H1 (cell line): ENCODE measurements at regions not wholly inside any gene's neighbourhood (a gene's known extent, or its start where the extent isn't known, plus 50 kb on each side); places are given as distances from the start of the nearest gene placed in this dataset.

Experiments used
- CTCF ChIA-PET: fragments of 300-600 bp; sonication (Branson Sonifier 250); formaldehyde crosslinking; loops from one replicate; lab custom pipeline; 2021; ENCODE audit not compliant: partially characterized antibody; lab: Charles Lee
- POLR2A ChIA-PET: fragments of 300-600 bp; sonication (Branson Sonifier 250); formaldehyde crosslinking; loops from one replicate; lab custom pipeline; 2021; ENCODE audit warnings: inconsistent platforms; ENCODE audit not compliant: partially characterized antibody; lab: Charles Lee
- DNase-seq, 2 experiments: peaks; one replicate each; pipeline versions ENCODE4 v3.0.0 to v3.0.0-alpha.2; 2010 to 2022; ENCODE audit warnings: low spot score in 2 of 2, low read depth in 1 of 2, mixed read lengths in 1 of 2
- FAIRE-seq: peaks from 2 replicates; lab custom pipeline; 2011; peaks lifted over from hg19 to GRCh38; lab: Jason Lieb, UNC
- H2AFZ ChIP-seq: 2 replicates; pipeline ENCODE4 v1.8.1; 2012; ENCODE audit warnings: low read length, inconsistent platforms
- H2AK5ac ChIP-seq: 2 replicates; pipeline ENCODE4 v1.6.1; 2013; ENCODE audit warnings: low read depth, low read length
- H2BK120ac ChIP-seq: replicated peaks from 2 replicates; pipeline ENCODE3; 2013; ENCODE audit warnings: low read depth, low read length, inconsistent platforms
- H2BK12ac ChIP-seq: 2 replicates; pipeline ENCODE4 v1.6.1; 2013; ENCODE audit warnings: low read depth, low read length
- H2BK15ac ChIP-seq: 2 replicates; pipeline ENCODE4 v1.6.1; 2013; ENCODE audit warnings: low read length
- H2BK20ac ChIP-seq: 2 replicates; pipeline ENCODE4 v1.6.1; 2013; ENCODE audit warnings: low read length
- H2BK5ac ChIP-seq: 2 replicates; pipeline ENCODE4 v1.6.1; 2013; ENCODE audit warnings: low read depth, low read length
- H3K14ac ChIP-seq: 2 replicates; pipeline ENCODE4 v1.6.1; 2013; ENCODE audit warnings: inconsistent platforms; ENCODE audit not compliant: insufficient read length
- H3K18ac ChIP-seq: 2 replicates; pipeline ENCODE4 v1.6.1; 2013; ENCODE audit warnings: low read length; ENCODE audit errors: extremely low read depth
- H3K23ac ChIP-seq: 2 replicates; pipeline ENCODE4 v1.6.1; 2013; ENCODE audit warnings: inconsistent platforms; ENCODE audit not compliant: insufficient read length
- H3K23me2 ChIP-seq: 2 replicates; pipeline ENCODE4 v1.6.1; 2013; ENCODE audit warnings: low read depth, low read length
- H3K27ac ChIP-seq: 2 replicates; pipeline ENCODE4 v1.6.1; 2011; ENCODE audit warnings: low read depth, low read length, inconsistent platforms
- H3K27me3 ChIP-seq, 4 experiments: replicated peaks in 1 of 4; 1 replicate in 1 of 4; 2 replicates in 3 of 4; pipeline versions ENCODE4 v1.6.1 to v1.8.1; 2011 to 2013; ENCODE audit warnings: low read length in 3 of 4, mild to moderate bottlenecking in 3 of 4, inconsistent platforms in 2 of 4, mixed read lengths in 2 of 4, moderate library complexity in 1 of 4; ENCODE audit not compliant: control insufficient read depth in 3 of 4, insufficient read depth in 3 of 4; ENCODE audit errors: extremely low read depth in 1 of 4
- H3K36me3 ChIP-seq, 4 experiments: 2 replicates each; pipeline versions ENCODE4 v1.6.1 to v1.8.1; 2011 to 2013; ENCODE audit warnings: mild to moderate bottlenecking in 4 of 4, low read length in 3 of 4, moderate library complexity in 2 of 4, control low read depth in 1 of 4, inconsistent platforms in 1 of 4; ENCODE audit not compliant: insufficient read depth in 4 of 4, control insufficient read depth in 2 of 4
- H3K4ac ChIP-seq: replicated peaks from 2 replicates; pipeline ENCODE3; 2013; ENCODE audit warnings: low read length, low read depth, mixed read lengths, inconsistent platforms; ENCODE audit not compliant: insufficient read length
- H3K4me1 ChIP-seq, 4 experiments: replicated peaks in 1 of 4; 1 replicate in 1 of 4; 2 replicates in 3 of 4; pipeline versions ENCODE4 v1.6.1 to v1.8.1; 2011 to 2013; ENCODE audit warnings: low read length in 3 of 4, inconsistent platforms in 2 of 4, mixed read lengths in 1 of 4; ENCODE audit not compliant: insufficient read depth in 4 of 4, control insufficient read depth in 3 of 4
- H3K4me2 ChIP-seq, 2 experiments: 2 replicates each; pipeline versions ENCODE4 v1.6.1 to v1.8.1; 2011 to 2013; ENCODE audit warnings: low read depth in 2 of 2, low read length in 2 of 2, control low read depth in 1 of 2, inconsistent platforms in 1 of 2, mild to moderate bottlenecking in 1 of 2; ENCODE audit not compliant: insufficient read depth in 1 of 2
- H3K4me3 ChIP-seq, 4 experiments: fragments of 200-600, 300-600 bp in 1 of 4; sonication (generic), shearing (Covaris generic), sonication (Bioruptor Twin) in 1 of 4; 2 replicates each; pipeline versions ENCODE4 v1.5.1 to v1.8.1; 2011 to 2016; ENCODE audit warnings: low read length in 4 of 4, low read depth in 3 of 4, control low read depth in 2 of 4, inconsistent platforms in 2 of 4, mild to moderate bottlenecking in 2 of 4, mixed read lengths in 1 of 4, moderate library complexity in 1 of 4; ENCODE audit not compliant: insufficient read depth in 2 of 4; ENCODE audit errors: extremely low read depth in 1 of 4
- H3K56ac ChIP-seq: replicated peaks from 2 replicates; pipeline ENCODE3; 2013; ENCODE audit warnings: low read depth, mild to moderate bottlenecking, mixed read lengths, low read length, inconsistent platforms; ENCODE audit not compliant: insufficient read length
- H3K79me1 ChIP-seq: 2 replicates; pipeline ENCODE4 v1.6.1; 2013; ENCODE audit warnings: low read depth, low read length, control low read depth
- H3K79me2 ChIP-seq, 2 experiments: 2 replicates each; pipeline versions ENCODE4 v1.6.1 to v1.8.1; 2012 to 2013; ENCODE audit warnings: low read length in 2 of 2, mild to moderate bottlenecking in 2 of 2, inconsistent platforms in 1 of 2; ENCODE audit not compliant: insufficient read depth in 2 of 2, control insufficient read depth in 1 of 2
- H3K9ac ChIP-seq, 4 experiments: replicated peaks in 1 of 4; 1 replicate in 1 of 4; 2 replicates in 3 of 4; pipeline versions ENCODE4 v1.6.1 to v1.8.1; 2011 to 2013; ENCODE audit warnings: low read depth in 3 of 4, low read length in 3 of 4, control low read depth in 2 of 4, mild to moderate bottlenecking in 2 of 4, moderate library complexity in 2 of 4, inconsistent platforms in 1 of 4; ENCODE audit errors: extremely low read depth in 1 of 4
- H3K9me3 ChIP-seq, 2 experiments: 2 replicates each; pipeline versions ENCODE4 v1.6.1 to v1.8.1; 2012 to 2013; ENCODE audit warnings: mild to moderate bottlenecking in 2 of 2, moderate library complexity in 2 of 2, control low read depth in 1 of 2, inconsistent platforms in 1 of 2, low read depth in 1 of 2, low read length in 1 of 2, mixed read lengths in 1 of 2; ENCODE audit not compliant: insufficient read depth in 2 of 2
- H4K20me1 ChIP-seq, 2 experiments: replicated peaks in 1 of 2; 2 replicates each; pipeline versions ENCODE3 to v1.8.1; 2011 to 2013; ENCODE audit warnings: inconsistent platforms in 2 of 2, low read length in 2 of 2, mild to moderate bottlenecking in 1 of 2; ENCODE audit not compliant: insufficient read depth in 2 of 2, control insufficient read depth in 1 of 2
- H4K5ac ChIP-seq: 2 replicates; pipeline ENCODE4 v1.6.1; 2013; ENCODE audit warnings: low read length, low read depth, mixed read lengths, inconsistent platforms; ENCODE audit not compliant: insufficient read length
- H4K8ac ChIP-seq: 2 replicates; pipeline ENCODE4 v1.8.0; 2013; ENCODE audit warnings: mild to moderate bottlenecking, moderate library complexity, low read length, inconsistent platforms; ENCODE audit not compliant: insufficient read depth; ENCODE audit errors: extremely low read depth
- H4K91ac ChIP-seq: replicated peaks from 2 replicates; pipeline ENCODE3; 2013; ENCODE audit warnings: low read length, mixed read lengths, inconsistent platforms; ENCODE audit not compliant: insufficient read length
- CEBPB ChIP-seq: IDR thresholded peaks from 2 replicates; pipeline ENCODE4 v1.6.1; 2012; ENCODE audit warnings: low read depth, low read length
- CTBP2 ChIP-seq: IDR thresholded peaks from 2 replicates; pipeline ENCODE4 v1.7.0; 2011; ENCODE audit warnings: borderline replicate concordance, mild to moderate bottlenecking, moderate library complexity, mixed read lengths, low read length; ENCODE audit not compliant: insufficient read depth, insufficient read length
- E2F6 ChIP-seq: IDR thresholded peaks from 2 replicates; pipeline ENCODE4 v1.6.1; 2012; ENCODE audit warnings: inconsistent platforms
- GABPA ChIP-seq: IDR thresholded peaks from 2 replicates; pipeline ENCODE4 v1.6.1; 2011; ENCODE audit warnings: mild to moderate bottlenecking, low read length, moderate library complexity, borderline replicate concordance; ENCODE audit not compliant: insufficient read depth
- GTF2F1 ChIP-seq: IDR thresholded peaks from 2 replicates; pipeline ENCODE4 v1.6.1; 2012; ENCODE audit warnings: low read depth, low read length, improper control_type of control experiment, borderline replicate concordance
- KDM5A ChIP-seq: fragments of 200-600 bp; IDR thresholded peaks from 2 replicates; pipeline ENCODE4 v1.7.1; 2012; ENCODE audit warnings: mild to moderate bottlenecking, low read length, inconsistent platforms, mixed read lengths
- NRF1 ChIP-seq: IDR thresholded peaks from 2 replicates; pipeline ENCODE4 v1.6.1; 2011; ENCODE audit warnings: mild to moderate bottlenecking, low read depth, low read length, improper control_type of control experiment
- SIRT6 ChIP-seq: IDR thresholded peaks from one replicate; pipeline ENCODE4 v1.7.1; 2012; ENCODE audit warnings: low read length, inconsistent platforms
- SP4 ChIP-seq: IDR thresholded peaks from 2 replicates; pipeline ENCODE4 v1.6.1; 2012; ENCODE audit warnings: low read length, inconsistent platforms
- SUZ12 ChIP-seq: fragments of 200-600 bp; sonication (generic); IDR thresholded peaks from 2 replicates; pipeline ENCODE4 v1.6.1; 2012; ENCODE audit warnings: mild to moderate bottlenecking, inconsistent platforms, low read length, moderate library complexity, mixed read lengths
- TCF12 ChIP-seq: IDR thresholded peaks from 2 replicates; pipeline ENCODE4 v1.6.1; 2011; ENCODE audit warnings: low read depth, mild to moderate bottlenecking, low read length
- WGBS, 2 experiments: shearing (Covaris generic) in 1 of 2; methylation state at CpG; one replicate each; pipeline versions ENCODE4 v1.1.6 to v1.1.7; 2013 to 2015; ENCODE audit warnings: low lambda C conversion rate in 2 of 2, mixed read lengths in 2 of 2, inconsistent platforms in 1 of 2, low coverage in 1 of 2, missing lambda C conversion rate in 1 of 2; ENCODE audit not compliant: insufficient replicate concordance in 2 of 2, insufficient coverage in 1 of 2, insufficient read length in 1 of 2; ENCODE audit errors: extremely low coverage in 1 of 2, missing lambda C conversion rate in 1 of 2; 5-methylcytosine and 5-hydroxymethylcytosine counted together

GRCh38 chr7:4436936-4437335, 245.2 kb upstream of the FOXK1 start:
- Histone ChIP-seq H2BK5ac (no peak overlapping the region), H3K36me3 (no peaks in the 10 kb centered on the region), H3K4me2 (no peak overlapping the region), H2AFZ (no peak overlapping the region), H3K9ac (no peak overlapping the region), H3K23ac (no peak overlapping the region), H3K56ac (no peak overlapping the region), H3K9me3 (peaks cover 25 to 31% of the 10 kb centered on the region in 2 experiments), H3K4ac (no peak overlapping the region), H3K23me2 (no peaks in the 10 kb centered on the region), H2AK5ac (no peak overlapping the region), H4K20me1 (no peaks in the 10 kb centered on the region), H2BK120ac (no peak overlapping the region), H3K79me2 (no peaks in the 10 kb centered on the region), H3K18ac (no peak overlapping the region), H2BK15ac (no peak overlapping the region), H3K4me1 (no peaks in the 10 kb centered on the region), H3K27ac (no peak overlapping the region)
- CTCF ChIA-PET: interaction anchor here (0.5 to 0.7 kb wide), 3 partner anchors 40 to 1554 kb away, joined by 3 read pairs; no protein-coding TSS in a partner anchor
- 75% methylated on average over 3 of the region's 3 CpGs; no CpG with 5 or more reads in 1 of the 2 experiments for WGBS, 2 experiments
- DNase-seq: no peak
- FAIRE-seq: no peak
- POLR2A ChIA-PET: no interaction called here
- TF ChIP-seq E2F6: no peak
- TF ChIP-seq TCF12: no peak
- no peak for TF ChIP-seq SUZ12
- TF ChIP-seq GTF2F1: no peak
- no peak for TF ChIP-seq CEBPB
- TF ChIP-seq CTBP2: no peak
- TF ChIP-seq SP4: no peak
- TF ChIP-seq KDM5A: no peak
- no peak for TF ChIP-seq SIRT6
- no peak for TF ChIP-seq GABPA
- no peak for TF ChIP-seq NRF1
- TF ChIP-seq, all 59 proteins: peak for 0
- Histone ChIP-seq H2BK20ac (no peak overlapping the region), H3K79me1 (no peaks in the 10 kb centered on the region), H3K14ac (no peak overlapping the region), H3K4me3 (no peak overlapping the region), H3K27me3 (no peaks in the 10 kb centered on the region), H4K8ac (no peak overlapping the region), H4K91ac (no peak overlapping the region), H2BK12ac (no peak overlapping the region), H4K5ac (no peak overlapping the region)
